ENCODE measurements at regions not wholly inside any gene's neighbourhood (a gene's known extent, or its start where the extent isn't known, plus 50 kb on each side); places are given as distances from the start of the nearest gene placed in this dataset.

DNA sequence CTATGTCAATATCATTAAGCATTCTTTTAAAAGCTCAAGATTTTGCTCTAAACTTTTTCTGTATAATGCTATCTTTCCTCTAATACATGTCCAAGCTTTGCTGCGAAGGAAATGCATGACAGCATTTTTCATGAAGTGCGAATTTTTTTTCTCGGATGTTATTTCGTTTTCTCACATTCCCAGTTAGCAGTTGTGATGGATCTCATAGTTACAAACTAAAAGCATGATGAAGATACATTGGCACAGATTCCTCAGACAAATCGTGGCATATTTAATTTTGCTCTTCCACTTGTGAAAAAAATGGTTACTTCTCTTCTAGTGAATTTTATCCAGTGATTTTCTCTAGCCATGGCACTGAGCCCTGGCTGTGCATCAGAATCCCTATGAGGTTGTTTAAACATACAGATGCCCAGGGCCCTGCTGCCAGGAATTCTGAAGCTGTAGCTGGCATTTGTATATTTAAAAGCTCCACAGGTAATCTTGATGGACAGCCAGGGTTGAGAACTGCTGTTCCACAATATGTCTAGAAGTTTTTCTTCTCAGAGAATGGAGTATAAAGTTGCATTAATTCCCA is 299.8 kb upstream of the NEBL start:
- no peaks in the 10 kb centered on the region for H3K4me1 Mint-ChIP-seq (ENCODE audit: low read depth)
- H3K27me3 Mint-ChIP-seq = peaks cover 12% of the 10 kb centered on the region
- H3K9me3 Mint-ChIP-seq = peaks cover 6% of the 10 kb centered on the region
- H3K4me3 Mint-ChIP-seq = no peak overlapping the region
- no peaks in the 10 kb centered on the region for H3K36me3 Mint-ChIP-seq (ENCODE audit: low read depth)
- H3K27ac Mint-ChIP-seq = no peak overlapping the region

DNA sequence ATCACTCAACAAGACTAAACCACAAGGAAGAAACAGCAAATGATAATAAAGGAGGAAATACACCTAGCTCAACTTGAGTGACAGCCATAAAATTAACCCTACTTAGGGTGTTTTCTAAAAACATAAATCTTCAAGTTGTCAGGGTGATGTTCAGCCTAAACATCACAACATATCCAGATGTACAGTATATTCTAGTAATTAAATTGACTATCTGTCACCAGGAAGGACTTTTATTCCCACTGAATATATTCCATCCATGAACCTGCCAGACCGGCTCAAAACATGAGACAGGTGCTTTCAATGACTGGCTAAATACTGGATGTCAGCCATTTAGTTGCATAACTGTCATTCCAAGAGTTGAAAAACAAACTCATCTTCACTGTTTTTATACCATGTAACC is 298.1 kb upstream of the NEBL start:
- Mint-ChIP-seq H3K27ac (no peak overlapping the region), H3K27me3 (peaks cover 7% of the 10 kb centered on the region), H3K36me3 (ENCODE audit: low read depth) (no peaks in the 10 kb centered on the region), H3K4me1 (ENCODE audit: low read depth) (no peaks in the 10 kb centered on the region), H3K9me3 (peaks cover 6% of the 10 kb centered on the region), H3K4me3 (no peak overlapping the region)

DNA sequence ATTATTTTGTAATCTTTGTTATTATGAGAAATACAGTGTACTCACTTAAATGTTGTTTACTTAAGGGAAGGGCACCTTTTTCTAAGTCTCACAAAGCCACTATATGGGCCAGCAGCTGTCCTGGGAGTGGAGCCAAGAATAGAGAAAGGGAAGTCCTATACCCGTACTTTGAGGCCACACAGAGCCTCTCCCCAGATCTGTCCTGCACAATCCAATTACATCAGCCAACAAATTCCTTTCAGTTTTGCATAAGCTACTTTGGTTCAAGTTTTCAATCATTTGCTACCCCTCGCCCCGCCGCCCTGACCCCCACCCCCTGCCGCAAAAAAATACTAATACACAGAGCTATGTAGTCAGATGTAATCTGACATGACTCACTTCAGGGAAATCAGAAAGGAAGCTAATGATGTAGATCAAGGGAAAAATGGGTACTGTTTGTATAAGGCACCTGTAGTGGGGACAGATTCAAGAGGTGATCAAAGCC is 297.4 kb upstream of the NEBL start:
- peaks cover 6% of the 10 kb centered on the region for H3K9me3 Mint-ChIP-seq
- no peak overlapping the region for H3K4me3 Mint-ChIP-seq
- no peaks in the 10 kb centered on the region for H3K36me3 Mint-ChIP-seq (ENCODE audit: low read depth)
- peaks cover 7% of the 10 kb centered on the region for H3K27me3 Mint-ChIP-seq
- no peak overlapping the region for H3K27ac Mint-ChIP-seq
- no peaks in the 10 kb centered on the region for H3K4me1 Mint-ChIP-seq (ENCODE audit: low read depth)

DNA sequence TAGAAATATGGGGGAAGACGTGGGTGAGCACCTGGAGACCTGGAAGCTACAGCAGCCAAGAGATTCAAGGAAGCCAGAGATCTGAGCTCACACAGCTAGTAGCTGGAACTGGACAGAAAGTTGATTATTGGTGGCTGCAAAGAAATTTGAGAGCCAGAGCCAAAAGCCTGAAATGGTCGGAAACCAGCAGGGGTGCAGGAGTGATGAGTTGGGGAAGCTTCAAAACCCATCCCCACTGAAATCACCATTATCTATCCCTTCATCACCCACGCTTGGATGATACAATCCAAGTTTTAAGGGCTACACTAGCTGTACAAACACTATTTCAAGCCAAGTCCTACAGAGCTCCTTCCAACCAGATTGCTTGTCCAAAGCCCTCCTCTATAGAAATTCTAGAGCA is 296.1 kb upstream of the NEBL start:
- Mint-ChIP-seq H3K4me3 (no peak overlapping the region), H3K36me3 (ENCODE audit: low read depth) (no peaks in the 10 kb centered on the region), H3K4me1 (ENCODE audit: low read depth) (no peaks in the 10 kb centered on the region), H3K27me3 (peaks cover 7% of the 10 kb centered on the region), H3K27ac (no peak overlapping the region), H3K9me3 (peaks cover 6% of the 10 kb centered on the region)

DNA sequence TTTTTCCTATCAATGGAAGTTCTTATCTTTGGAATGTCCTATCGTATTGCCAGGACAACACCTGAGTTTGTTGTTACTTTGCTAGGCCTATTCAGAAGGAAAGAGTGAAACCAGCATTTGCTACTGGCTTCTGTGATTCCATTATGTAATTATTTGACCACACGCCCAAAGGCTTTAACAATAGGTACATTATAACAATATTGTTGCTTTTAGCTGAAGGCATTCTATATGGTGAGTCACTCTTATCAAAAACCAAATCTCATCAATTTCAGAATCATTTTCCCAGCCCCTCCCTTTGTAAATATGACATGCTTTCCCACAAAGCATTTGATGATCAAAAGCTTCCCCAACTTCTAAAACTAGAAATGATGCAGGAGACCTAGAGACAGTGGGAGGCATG is 294.4 kb upstream of the NEBL start:
- Mint-ChIP-seq H3K27me3 (peaks cover 3% of the 10 kb centered on the region), H3K4me3 (no peak overlapping the region), H3K36me3 (ENCODE audit: low read depth) (no peaks in the 10 kb centered on the region), H3K27ac (no peak overlapping the region), H3K9me3 (no peaks in the 10 kb centered on the region), H3K4me1 (ENCODE audit: low read depth) (no peaks in the 10 kb centered on the region)

- Mint-ChIP-seq H3K27me3 (peaks cover 7% of the 10 kb centered on the region), H3K4me3 (no peak overlapping the region), H3K27ac (no peak overlapping the region), H3K9me3 (no peaks in the 10 kb centered on the region), H3K4me1 (ENCODE audit: low read depth) (no peaks in the 10 kb centered on the region), H3K36me3 (ENCODE audit: low read depth) (no peaks in the 10 kb centered on the region)
These were observed 287.9 kb upstream of the NEBL start for GRCh38 chr10:21184984-21185383.

- Mint-ChIP-seq H3K27me3 (peaks cover 7% of the 10 kb centered on the region), H3K27ac (no peak overlapping the region), H3K36me3 (ENCODE audit: low read depth) (no peaks in the 10 kb centered on the region), H3K9me3 (peaks cover 4% of the 10 kb centered on the region), H3K4me1 (ENCODE audit: low read depth) (no peaks in the 10 kb centered on the region), H3K4me3 (no peak overlapping the region)
These were observed 287.1 kb upstream of the NEBL start for GRCh38 chr10:21184216-21184615.

- H3K4me1 Mint-ChIP-seq (ENCODE audit: low read depth) = no peaks in the 10 kb centered on the region
- H3K27me3 Mint-ChIP-seq = peaks cover 11% of the 10 kb centered on the region
- no peaks in the 10 kb centered on the region for H3K36me3 Mint-ChIP-seq (ENCODE audit: low read depth)
- H3K4me3 Mint-ChIP-seq = no peak overlapping the region
- peaks cover 4% of the 10 kb centered on the region for H3K9me3 Mint-ChIP-seq
- no peak overlapping the region for H3K27ac Mint-ChIP-seq
These were observed 285.9 kb upstream of the NEBL start for GRCh38 chr10:21183025-21183424.

- Mint-ChIP-seq H3K4me3 (no peak overlapping the region), H3K9me3 (peaks cover 4% of the 10 kb centered on the region), H3K36me3 (ENCODE audit: low read depth) (no peaks in the 10 kb centered on the region), H3K27ac (no peak overlapping the region), H3K4me1 (ENCODE audit: low read depth) (no peaks in the 10 kb centered on the region), H3K27me3 (peaks cover 24% of the 10 kb centered on the region)
These were observed 284.3 kb upstream of the NEBL start for GRCh38 chr10:21181451-21181850.

- peaks cover 4% of the 10 kb centered on the region for H3K9me3 Mint-ChIP-seq
- peaks cover 30% of the 10 kb centered on the region for H3K27me3 Mint-ChIP-seq
- no peak overlapping the region for H3K27ac Mint-ChIP-seq
- no peaks in the 10 kb centered on the region for H3K36me3 Mint-ChIP-seq (ENCODE audit: low read depth)
- no peak overlapping the region for H3K4me3 Mint-ChIP-seq
- H3K4me1 Mint-ChIP-seq (ENCODE audit: low read depth) = no peaks in the 10 kb centered on the region
These were observed 283.5 kb upstream of the NEBL start for GRCh38 chr10:21180604-21181003.

- peaks cover 4% of the 10 kb centered on the region for H3K9me3 Mint-ChIP-seq
- no peak overlapping the region for H3K27ac Mint-ChIP-seq
- peaks cover 53% of the 10 kb centered on the region for H3K27me3 Mint-ChIP-seq
- peaks cover 15% of the 10 kb centered on the region for H3K4me1 Mint-ChIP-seq (ENCODE audit: low read depth)
- no peak overlapping the region for H3K4me3 Mint-ChIP-seq
- H3K36me3 Mint-ChIP-seq (ENCODE audit: low read depth) = no peaks in the 10 kb centered on the region
These were observed 279.9 kb upstream of the NEBL start for GRCh38 chr10:21176934-21177480.

DNA sequence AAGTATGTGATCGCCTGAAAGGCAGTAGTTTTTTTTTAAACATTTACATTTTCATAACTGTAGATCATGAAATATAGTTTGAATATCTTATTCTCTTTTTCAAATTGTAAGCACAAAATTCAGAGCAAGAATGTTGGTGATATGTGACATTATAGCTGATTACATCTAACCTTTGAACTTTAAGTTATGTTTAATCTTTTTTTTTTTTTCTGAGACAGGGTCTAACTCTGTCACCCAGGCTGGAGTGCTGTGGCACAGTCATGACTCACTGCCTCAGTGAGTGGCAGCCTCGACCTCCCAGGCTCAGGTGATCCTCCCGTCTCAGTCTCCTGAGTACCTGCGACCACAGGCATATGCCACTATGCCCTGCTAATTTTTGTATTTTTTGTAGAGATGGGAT is 278.7 kb upstream of the NEBL start:
- Mint-ChIP-seq H3K4me3 (no peak overlapping the region), H3K27me3 (peaks cover 59% of the 10 kb centered on the region), H3K9me3 (peaks cover 4% of the 10 kb centered on the region)

GRCh38 chr10:21174715-21175495 is 277.8 kb upstream of the NEBL start:
- peaks cover 4% of the 10 kb centered on the region for H3K9me3 Mint-ChIP-seq
- no peak overlapping the region for H3K27ac Mint-ChIP-seq
- H3K36me3 Mint-ChIP-seq (ENCODE audit: low read depth) = no peaks in the 10 kb centered on the region
- peak overlapping the region; percentile 61 for H3K4me3 Mint-ChIP-seq
- peaks cover 68% of the 10 kb centered on the region for H3K27me3 Mint-ChIP-seq
- H3K4me1 Mint-ChIP-seq (ENCODE audit: low read depth) = peaks cover 15% of the 10 kb centered on the region

More for the DNA sequence above, 278.7 kb upstream of the NEBL start:
- Mint-ChIP-seq H3K4me1 (ENCODE audit: low read depth) (peaks cover 15% of the 10 kb centered on the region), H3K27ac (no peak overlapping the region), H3K36me3 (ENCODE audit: low read depth) (no peaks in the 10 kb centered on the region)

DNA sequence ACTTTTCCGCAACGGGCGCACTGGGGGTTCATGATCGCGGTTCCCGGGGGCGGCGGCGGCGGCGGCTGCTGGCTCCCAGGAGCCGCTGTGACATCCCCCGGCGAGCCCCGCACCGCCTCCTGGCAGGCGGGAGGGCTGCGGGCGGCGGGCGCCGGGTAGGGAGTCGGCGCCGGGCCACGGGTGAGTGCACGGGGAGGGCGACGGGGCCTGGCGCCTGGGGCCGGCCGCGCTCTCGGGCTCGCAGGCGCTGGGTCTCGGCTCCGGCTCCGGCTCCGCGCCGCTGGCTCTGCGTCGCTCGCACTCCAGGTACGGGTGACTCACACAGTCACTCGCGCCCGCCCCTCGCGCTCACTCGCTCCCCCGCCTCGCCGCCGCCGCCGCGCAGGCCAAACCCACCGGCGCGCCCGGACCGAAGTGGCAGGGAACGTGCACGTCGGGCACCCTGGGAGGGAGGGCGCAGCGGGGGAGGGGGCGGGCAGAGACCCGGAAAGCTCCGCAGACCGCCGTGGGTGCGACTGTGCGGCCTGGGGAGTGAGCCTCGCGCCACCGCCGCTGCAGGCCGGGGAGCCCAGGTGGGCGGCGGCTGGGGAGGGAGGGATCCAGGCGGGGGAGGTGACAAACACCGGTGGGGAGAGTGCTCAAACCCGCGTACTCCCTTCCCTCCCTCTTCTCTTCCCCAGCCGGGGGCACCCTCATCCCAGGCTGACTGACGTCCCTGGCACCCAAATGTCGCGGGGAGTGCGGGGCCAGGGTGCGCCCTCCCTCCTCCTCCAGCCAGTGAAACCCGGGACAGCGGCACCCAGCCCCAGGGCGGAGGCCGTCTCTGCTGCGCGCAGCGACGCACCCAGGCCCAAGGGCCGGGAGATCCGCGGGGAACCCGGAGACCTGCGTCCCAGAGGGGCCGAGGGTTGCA is 276.9 kb upstream of the NEBL start:
- H3K4me1 Mint-ChIP-seq (ENCODE audit: low read depth) = peaks cover 15% of the 10 kb centered on the region
- peaks cover 72% of the 10 kb centered on the region for H3K27me3 Mint-ChIP-seq
- no peaks in the 10 kb centered on the region for H3K9me3 Mint-ChIP-seq
- no peaks in the 10 kb centered on the region for H3K36me3 Mint-ChIP-seq (ENCODE audit: low read depth)
- peak overlapping the region; percentile 72 for H3K4me3 Mint-ChIP-seq
- no peak overlapping the region for H3K27ac Mint-ChIP-seq
